ENCODE measurements at regions not wholly inside any gene's neighbourhood (a gene's known extent, or its start where the extent isn't known, plus 50 kb on each side); places are given as distances from the start of the nearest gene placed in this dataset.

GRCh38 chr7:54885285-54885684 is 126.3 kb upstream of the SEC61G start:
- peaks cover 0 to 5% of the 10 kb centered on the region in 2 donors for H3K4me1 ChIP-seq (ENCODE audit: control insufficient read depth in 1 of 2, insufficient read depth in 2 of 2, low read length in 2 of 2)
- H3K9ac ChIP-seq (ENCODE audit: low read depth in 1 of 2, low read length in 2 of 2): no peak overlapping the region
- H3K27me3 ChIP-seq (ENCODE audit: control insufficient read depth in 1 of 2, insufficient read depth in 2 of 2, low read length in 2 of 2): no peaks in the 10 kb centered on the region

GRCh38 chr7:54888067-54888733 is 129.2 kb upstream of the SEC61G start:
- H3K27ac ChIP-seq (ENCODE audit: low read depth, low read length): no peak overlapping the region
- peak overlapping the region; percentile 10 to 46 for H3K4me3 ChIP-seq (ENCODE audit: low read depth in 1 of 2, low read length in 2 of 2)
- H3K9me3 ChIP-seq (ENCODE audit: control insufficient read depth in 1 of 2, low read length in 2 of 2): no peaks in the 10 kb centered on the region
- no peaks in the 10 kb centered on the region for H3K36me3 ChIP-seq (ENCODE audit: control insufficient read depth in 1 of 2, insufficient read depth in 2 of 2, low read length in 2 of 2)
- H3K27me3 ChIP-seq (ENCODE audit: control insufficient read depth in 1 of 2, insufficient read depth in 2 of 2, low read length in 2 of 2): no peaks in the 10 kb centered on the region
- no peak overlapping the region for H3K9ac ChIP-seq (ENCODE audit: low read depth in 1 of 2, low read length in 2 of 2)
- no peaks in the 10 kb centered on the region for H3K4me1 ChIP-seq (ENCODE audit: control insufficient read depth in 1 of 2, insufficient read depth in 2 of 2, low read length in 2 of 2)

More at GRCh38 chr7:54885285-54885684, 126.3 kb upstream of the SEC61G start:
- no peak overlapping the region for H3K4me3 ChIP-seq (ENCODE audit: low read depth in 1 of 2, low read length in 2 of 2)
- no peak overlapping the region for H3K27ac ChIP-seq (ENCODE audit: low read depth, low read length)
- no peaks in the 10 kb centered on the region for H3K36me3 ChIP-seq (ENCODE audit: control insufficient read depth in 1 of 2, insufficient read depth in 2 of 2, low read length in 2 of 2)
- no peaks in the 10 kb centered on the region for H3K9me3 ChIP-seq (ENCODE audit: control insufficient read depth in 1 of 2, low read length in 2 of 2)

- Histone ChIP-seq H3K36me3 (ENCODE audit: control insufficient read depth in 1 of 2, insufficient read depth in 2 of 2, low read length in 2 of 2) (no peaks in the 10 kb centered on the region), H3K4me3 (ENCODE audit: low read depth in 1 of 2, low read length in 2 of 2) (peak overlapping the region; percentile 10 to 46), H3K27ac (ENCODE audit: low read depth, low read length) (no peak overlapping the region), H3K9ac (ENCODE audit: low read depth in 1 of 2, low read length in 2 of 2) (no peak overlapping the region), H3K4me1 (ENCODE audit: control insufficient read depth in 1 of 2, insufficient read depth in 2 of 2, low read length in 2 of 2) (no peaks in the 10 kb centered on the region), H3K27me3 (ENCODE audit: control insufficient read depth in 1 of 2, insufficient read depth in 2 of 2, low read length in 2 of 2) (no peaks in the 10 kb centered on the region), H3K9me3 (ENCODE audit: control insufficient read depth in 1 of 2, low read length in 2 of 2) (no peaks in the 10 kb centered on the region)
These were observed 129.7 kb upstream of the SEC61G start for GRCh38 chr7:54888734-54889082.

GRCh38 chr7:54897891-54898290 is 120.9 kb upstream of the EGFR start:
- H3K36me3 ChIP-seq (ENCODE audit: control insufficient read depth in 1 of 2, insufficient read depth in 2 of 2, low read length in 2 of 2): no peaks in the 10 kb centered on the region
- no peak overlapping the region for H3K9ac ChIP-seq (ENCODE audit: low read depth in 1 of 2, low read length in 2 of 2)
- no peaks in the 10 kb centered on the region for H3K27me3 ChIP-seq (ENCODE audit: control insufficient read depth in 1 of 2, insufficient read depth in 2 of 2, low read length in 2 of 2)
- no peaks in the 10 kb centered on the region for H3K4me1 ChIP-seq (ENCODE audit: control insufficient read depth in 1 of 2, insufficient read depth in 2 of 2, low read length in 2 of 2)
- H3K4me3 ChIP-seq (ENCODE audit: low read depth in 1 of 2, low read length in 2 of 2): no peak overlapping the region
- H3K9me3 ChIP-seq (ENCODE audit: control insufficient read depth in 1 of 2, low read length in 2 of 2): no peaks in the 10 kb centered on the region
- no peak overlapping the region for H3K27ac ChIP-seq (ENCODE audit: low read depth, low read length)

- H3K4me1 ChIP-seq (ENCODE audit: control insufficient read depth in 1 of 2, insufficient read depth in 2 of 2, low read length in 2 of 2): no peaks in the 10 kb centered on the region
- H3K27ac ChIP-seq (ENCODE audit: low read depth, low read length): no peak overlapping the region
- no peak overlapping the region for H3K9ac ChIP-seq (ENCODE audit: low read depth in 1 of 2, low read length in 2 of 2)
- H3K9me3 ChIP-seq (ENCODE audit: control insufficient read depth in 1 of 2, low read length in 2 of 2): no peaks in the 10 kb centered on the region
- H3K27me3 ChIP-seq (ENCODE audit: control insufficient read depth in 1 of 2, insufficient read depth in 2 of 2, low read length in 2 of 2): no peaks in the 10 kb centered on the region
- no peaks in the 10 kb centered on the region for H3K36me3 ChIP-seq (ENCODE audit: control insufficient read depth in 1 of 2, insufficient read depth in 2 of 2, low read length in 2 of 2)
- H3K4me3 ChIP-seq (ENCODE audit: low read depth in 1 of 2, low read length in 2 of 2): no peak overlapping the region
These were observed 120.0 kb upstream of the EGFR start for GRCh38 chr7:54898659-54899340.

GRCh38 chr7:54901840-54902239 is 117.0 kb upstream of the EGFR start:
- H3K4me3 ChIP-seq (ENCODE audit: low read depth in 1 of 2, low read length in 2 of 2): no peak overlapping the region
- H3K9me3 ChIP-seq (ENCODE audit: control insufficient read depth in 1 of 2, low read length in 2 of 2): no peaks in the 10 kb centered on the region
- no peaks in the 10 kb centered on the region for H3K27me3 ChIP-seq (ENCODE audit: control insufficient read depth in 1 of 2, insufficient read depth in 2 of 2, low read length in 2 of 2)
- no peaks in the 10 kb centered on the region for H3K4me1 ChIP-seq (ENCODE audit: control insufficient read depth in 1 of 2, insufficient read depth in 2 of 2, low read length in 2 of 2)
- no peaks in the 10 kb centered on the region for H3K36me3 ChIP-seq (ENCODE audit: control insufficient read depth in 1 of 2, insufficient read depth in 2 of 2, low read length in 2 of 2)
- H3K9ac ChIP-seq (ENCODE audit: low read depth in 1 of 2, low read length in 2 of 2): no peak overlapping the region
- H3K27ac ChIP-seq (ENCODE audit: low read depth, low read length): no peak overlapping the region

GRCh38 chr7:54904130-54904529 is 114.7 kb upstream of the EGFR start:
- H3K27ac ChIP-seq (ENCODE audit: low read depth, low read length): no peak overlapping the region
- H3K36me3 ChIP-seq (ENCODE audit: control insufficient read depth in 1 of 2, insufficient read depth in 2 of 2, low read length in 2 of 2): no peaks in the 10 kb centered on the region
- no peaks in the 10 kb centered on the region for H3K9me3 ChIP-seq (ENCODE audit: control insufficient read depth in 1 of 2, low read length in 2 of 2)
- H3K9ac ChIP-seq (ENCODE audit: low read depth in 1 of 2, low read length in 2 of 2): no peak overlapping the region
- H3K27me3 ChIP-seq (ENCODE audit: control insufficient read depth in 1 of 2, insufficient read depth in 2 of 2, low read length in 2 of 2): no peaks in the 10 kb centered on the region
- H3K4me3 ChIP-seq (ENCODE audit: low read depth in 1 of 2, low read length in 2 of 2): no peak overlapping the region
- no peaks in the 10 kb centered on the region for H3K4me1 ChIP-seq (ENCODE audit: control insufficient read depth in 1 of 2, insufficient read depth in 2 of 2, low read length in 2 of 2)

GRCh38 chr7:54904986-54905385 is 113.8 kb upstream of the EGFR start:
- H3K27me3 ChIP-seq (ENCODE audit: control insufficient read depth in 1 of 2, insufficient read depth in 2 of 2, low read length in 2 of 2): no peaks in the 10 kb centered on the region
- no peak overlapping the region for H3K9ac ChIP-seq (ENCODE audit: low read depth in 1 of 2, low read length in 2 of 2)
- H3K9me3 ChIP-seq (ENCODE audit: control insufficient read depth in 1 of 2, low read length in 2 of 2): no peaks in the 10 kb centered on the region
- H3K4me3 ChIP-seq (ENCODE audit: low read depth in 1 of 2, low read length in 2 of 2): no peak overlapping the region
- no peaks in the 10 kb centered on the region for H3K4me1 ChIP-seq (ENCODE audit: control insufficient read depth in 1 of 2, insufficient read depth in 2 of 2, low read length in 2 of 2)
- H3K27ac ChIP-seq (ENCODE audit: low read depth, low read length): no peak overlapping the region
- H3K36me3 ChIP-seq (ENCODE audit: control insufficient read depth in 1 of 2, insufficient read depth in 2 of 2, low read length in 2 of 2): no peaks in the 10 kb centered on the region

- Histone ChIP-seq H3K4me1 (ENCODE audit: control insufficient read depth in 1 of 2, insufficient read depth in 2 of 2, low read length in 2 of 2) (no peaks in the 10 kb centered on the region), H3K36me3 (ENCODE audit: control insufficient read depth in 1 of 2, insufficient read depth in 2 of 2, low read length in 2 of 2) (no peaks in the 10 kb centered on the region), H3K4me3 (ENCODE audit: low read depth in 1 of 2, low read length in 2 of 2) (no peak overlapping the region), H3K9ac (ENCODE audit: low read depth in 1 of 2, low read length in 2 of 2) (no peak overlapping the region), H3K27ac (ENCODE audit: low read depth, low read length) (no peak overlapping the region), H3K27me3 (ENCODE audit: control insufficient read depth in 1 of 2, insufficient read depth in 2 of 2, low read length in 2 of 2) (no peaks in the 10 kb centered on the region), H3K9me3 (ENCODE audit: control insufficient read depth in 1 of 2, low read length in 2 of 2) (no peaks in the 10 kb centered on the region)
These were observed 111.9 kb upstream of the EGFR start for GRCh38 chr7:54906963-54907362.

- no peaks in the 10 kb centered on the region for H3K9me3 ChIP-seq (ENCODE audit: control insufficient read depth in 1 of 2, low read length in 2 of 2)
- no peak overlapping the region for H3K9ac ChIP-seq (ENCODE audit: low read depth in 1 of 2, low read length in 2 of 2)
- no peaks in the 10 kb centered on the region for H3K4me1 ChIP-seq (ENCODE audit: control insufficient read depth in 1 of 2, insufficient read depth in 2 of 2, low read length in 2 of 2)
- no peaks in the 10 kb centered on the region for H3K36me3 ChIP-seq (ENCODE audit: control insufficient read depth in 1 of 2, insufficient read depth in 2 of 2, low read length in 2 of 2)
- no peaks in the 10 kb centered on the region for H3K27me3 ChIP-seq (ENCODE audit: control insufficient read depth in 1 of 2, insufficient read depth in 2 of 2, low read length in 2 of 2)
- no peak overlapping the region for H3K27ac ChIP-seq (ENCODE audit: low read depth, low read length)
- no peak overlapping the region for H3K4me3 ChIP-seq (ENCODE audit: low read depth in 1 of 2, low read length in 2 of 2)
These were observed 110.8 kb upstream of the EGFR start for GRCh38 chr7:54907981-54908380.

Measured in duodenal mucosa (tissue), 2 donors.